ENCODE measurements at regions not wholly inside any gene's neighbourhood (a gene's known extent, or its start where the extent isn't known, plus 50 kb on each side); places are given as distances from the start of the nearest gene placed in this dataset.

DNA sequence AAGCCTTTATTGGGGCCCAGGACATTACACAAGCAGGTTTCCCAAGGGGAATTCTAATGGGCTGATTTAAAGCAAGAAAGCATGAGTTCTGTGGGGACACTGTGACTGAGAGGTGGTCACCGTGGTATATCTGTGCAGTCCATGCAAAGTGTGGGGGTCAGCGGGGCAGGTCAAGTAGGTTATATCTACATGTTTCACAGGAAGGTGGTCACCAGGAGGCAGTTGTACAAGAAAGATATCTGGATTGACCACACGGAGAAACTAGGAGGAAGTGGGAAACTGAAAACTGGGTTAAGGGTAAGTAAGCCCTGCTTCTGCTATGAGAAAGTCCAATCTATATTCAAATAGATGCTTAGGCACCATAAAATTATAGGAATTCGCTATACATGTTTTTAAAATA is 77.8 kb upstream of the CNOT2 start:
- no peak for DNase-seq

- DNase-seq, result no peak
Observed at GRCh38 chr12:70176290-70176689, 66.9 kb upstream of the CNOT2 start.

DNA sequence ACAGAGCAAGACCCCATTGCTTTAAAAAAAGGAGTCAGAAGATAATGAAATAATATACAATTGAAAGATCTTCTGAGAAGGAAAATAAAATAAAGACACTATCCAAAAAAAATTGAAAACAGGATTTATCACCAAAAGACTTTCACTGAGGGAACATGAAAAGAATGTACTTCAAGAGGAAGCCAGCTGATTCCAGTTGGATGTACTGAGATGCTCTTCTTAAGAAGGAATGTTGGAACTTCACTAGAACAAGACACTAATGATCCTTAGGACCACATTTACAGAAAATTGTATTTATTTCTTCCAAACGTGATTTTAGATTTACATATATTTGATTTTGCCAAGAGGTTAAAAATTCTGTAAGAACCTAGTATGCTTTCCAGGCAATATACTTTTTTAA is 65.6 kb upstream of the CNOT2 start:
- DNase-seq, result no peak

DNA sequence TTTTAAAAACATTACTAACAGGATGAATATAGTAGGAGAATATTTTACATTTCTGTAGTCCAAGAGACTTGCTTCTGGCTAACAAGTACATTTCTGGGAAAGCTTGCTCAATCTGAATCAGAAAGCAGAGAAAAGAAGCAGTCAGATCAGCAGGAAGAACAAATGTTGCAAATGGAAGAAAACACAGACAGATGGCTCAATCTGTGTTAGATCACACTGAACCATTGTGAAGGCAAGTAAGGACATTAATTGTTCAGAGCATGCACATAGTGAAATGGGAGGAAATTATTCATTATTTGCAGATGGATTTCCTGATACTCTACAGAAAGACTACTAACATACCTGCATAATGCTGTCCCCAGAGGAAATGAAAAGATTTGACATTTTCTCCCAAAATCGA is 65.2 kb upstream of the CNOT2 start:
- no peak for DNase-seq

DNA sequence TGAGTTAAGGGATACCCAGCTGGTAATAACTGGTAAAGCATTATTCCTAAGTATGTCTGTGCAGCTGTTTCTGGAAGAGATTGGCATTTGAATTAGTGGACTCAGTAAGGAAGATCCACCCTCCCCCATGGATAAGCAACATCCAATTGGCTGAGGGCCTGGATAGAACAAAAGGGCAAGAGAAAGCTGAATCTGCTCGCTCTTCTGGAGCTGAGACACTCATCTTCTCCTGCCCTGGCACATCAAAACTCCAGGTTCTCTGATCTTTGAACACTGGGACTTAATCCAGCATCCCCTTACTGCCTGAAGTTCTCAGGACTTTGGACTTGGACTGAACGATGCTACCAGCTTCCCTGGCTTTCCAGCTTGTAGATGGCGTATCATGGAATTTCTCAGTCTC is 63.1 kb upstream of the CNOT2 start:
- DNase-seq, result peak; percentile 64

GRCh38 chr12:70185301-70185700 is 57.9 kb upstream of the CNOT2 start:
- no peak for DNase-seq

- no peak for DNase-seq
Observed at GRCh38 chr12:70186436-70186835, 56.8 kb upstream of the CNOT2 start.

DNA sequence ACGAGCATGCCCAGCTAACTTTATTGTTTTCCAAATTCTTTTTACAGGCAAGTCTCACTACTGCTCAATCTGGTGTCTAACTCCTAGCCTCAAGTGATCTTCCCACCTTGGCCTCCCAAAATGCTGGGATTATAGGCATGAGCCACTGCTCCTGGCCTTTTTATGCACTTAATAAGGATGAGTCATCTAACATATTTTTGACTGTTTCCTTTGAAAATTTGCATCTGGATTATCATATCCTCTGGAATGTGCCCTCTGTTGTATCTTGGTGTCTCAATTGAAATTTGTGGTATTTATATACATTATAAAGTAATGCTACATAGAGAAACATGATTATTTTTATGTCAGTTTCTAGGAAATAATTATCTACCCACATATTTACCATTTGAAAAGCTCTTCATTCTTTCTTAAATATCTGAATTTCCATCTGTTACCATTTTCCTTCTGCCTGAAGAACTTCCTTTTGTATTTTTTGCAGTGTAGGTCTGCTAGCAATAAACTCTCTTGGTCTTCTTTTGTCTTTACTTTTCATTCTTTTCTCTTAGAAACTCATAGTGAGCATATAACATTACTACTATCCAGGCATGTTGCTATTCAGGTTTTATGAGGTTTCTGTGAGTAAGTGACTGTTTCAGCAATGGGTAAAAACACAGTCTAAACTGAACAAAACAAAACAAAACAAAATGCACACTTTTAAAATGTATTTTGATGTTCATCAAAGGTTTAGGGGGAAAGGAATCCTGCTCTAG is 52.8 kb upstream of the CNOT2 start:
- DNase-seq, result no peak
